Psoas muscle (tissue), 7 donors: ENCODE measurements at regions not wholly inside any gene's neighbourhood (a gene's known extent, or its start where the extent isn't known, plus 50 kb on each side); places are given as distances from the start of the nearest gene placed in this dataset.
"Not testable (repeated sequence)": the region's sequence is repeated elsewhere in the genome, so short reads cannot be mapped to it uniquely, and the experiment has no call there.

Experiments used
- ATAC-seq, 4 donors: fragments of 200-7000 bp; cut with Tn5 transposase; one replicate each; pipeline ENCODE4 v1.9.1; 2020; ENCODE audit warnings: moderate library complexity in 3 of 4, mild to moderate bottlenecking in 2 of 4
- DNase-seq, 2 donors: peaks; one replicate each; pipeline ENCODE4 v3.0.0-alpha.2; 2020
- H3K27ac ChIP-seq: fragments of 200-600 bp; one replicate; pipeline ENCODE4 v1.8.0; 2022
- H3K27me3 ChIP-seq, 3 donors: fragments of 200-600 bp in 1 of 3; one replicate each; pipeline versions ENCODE4 v1.6.1 to v1.8.0; 2013 to 2022; ENCODE audit warnings: low read length in 2 of 3, mild to moderate bottlenecking in 2 of 3, moderate library complexity in 1 of 3; ENCODE audit not compliant: insufficient read depth in 3 of 3
- H3K36me3 ChIP-seq, 2 donors: fragments of 200-600 bp in 1 of 2; one replicate each; pipeline versions ENCODE4 v1.6.1 to v1.8.0; 2013 to 2022; ENCODE audit warnings: low read depth in 1 of 2, mild to moderate bottlenecking in 1 of 2, moderate library complexity in 1 of 2; ENCODE audit not compliant: insufficient read depth in 1 of 2
- H3K4me1 ChIP-seq: fragments of 200-600 bp; one replicate; pipeline ENCODE4 v1.8.0; 2022
- H3K4me3 ChIP-seq: fragments of 200-600 bp; one replicate; pipeline ENCODE4 v1.8.0; 2022; ENCODE audit warnings: mild to moderate bottlenecking
- H3K9me3 ChIP-seq: fragments of 200-600 bp; one replicate; pipeline ENCODE4 v1.8.0; 2022
- CTCF ChIP-seq: fragments of 200-600 bp; IDR thresholded peaks from one replicate; pipeline ENCODE4 v1.8.0; 2022; ENCODE audit warnings: antibody characterized with exemption
- WGBS, 3 donors: extraction: QIAGEN DNeasy Blood & Tissue Kit; methylation state at CpG; one replicate each; pipeline versions ENCODE4 v1.1.6 to v1.1.7; 2013; 5-methylcytosine and 5-hydroxymethylcytosine counted together
- intact Hi-C, 2 donors: fragments of 100-400 bp; cut with DNase I; formaldehyde crosslinking; loops; one replicate each; pipeline versions ENCODE4 v1.11.0 to v1.14.2; 2022
- donor health status: healthy with polysubstance abuse.
- donor health status: DM: no; HTN: no; CAD: no; lungs with moderate emphysema.
- donor health status: Bipolar disorder and iron deficiency.
- donor health status: healthy.
- donor health status: DM: yes; HTN: yes; CAD: no.
- donor health status: DM: no; HTN: no; CAD: no.
- donor health status: DM: yes; HTN: yes; CAD: no.

DNA sequence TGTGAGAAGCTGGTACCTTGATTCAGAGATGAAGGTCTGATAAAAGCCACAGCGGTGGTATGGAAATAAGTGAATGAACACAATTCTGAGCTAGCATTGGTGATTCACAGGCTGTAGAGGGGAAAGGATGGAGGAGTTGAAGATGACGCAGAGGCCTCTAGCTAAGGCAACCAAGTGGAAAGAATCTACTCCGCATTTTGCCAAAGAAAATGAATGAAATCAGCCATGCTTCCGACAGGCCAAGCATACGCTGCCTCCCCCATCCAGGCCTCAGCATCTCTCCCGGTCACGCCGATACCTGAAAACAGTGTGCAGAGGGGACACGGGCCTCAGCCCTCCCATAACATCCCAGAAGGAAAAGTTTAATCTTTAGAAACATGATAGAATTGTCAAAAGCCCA lies 124.3 kb upstream of the UNC5B start:
- Histone ChIP-seq H3K9me3 (no peaks in the 10 kb centered on the region), H3K4me1 (peaks cover 7% of the 10 kb centered on the region), H3K27me3 (no peaks in the 10 kb centered on the region), H3K4me3 (no peak overlapping the region), H3K36me3 (no peaks in the 10 kb centered on the region), H3K27ac (no peak overlapping the region)
- 94 to 99% (median 97%) methylated on average over 9 of the region's 9 CpGs for WGBS, 3 donors
- TF ChIP-seq CTCF, result no peak
- ATAC-seq (no peak), DNase-seq (no peak)
- intact Hi-C loops, result no loop called here

GRCh38 chr10:71088578-71088977 lies 123.8 kb upstream of the UNC5B start:
- 80 to 93% (median 90%) methylated on average over 7 of the region's 7 CpGs for WGBS, 3 donors
- peaks cover 10% of the 10 kb centered on the region for H3K4me1 ChIP-seq
- H3K36me3 ChIP-seq, H3K27me3 ChIP-seq, ATAC-seq, DNase-seq, H3K27ac ChIP-seq, H3K9me3 ChIP-seq, intact Hi-C loops, H3K4me3 ChIP-seq: not testable (repeated sequence)

DNA sequence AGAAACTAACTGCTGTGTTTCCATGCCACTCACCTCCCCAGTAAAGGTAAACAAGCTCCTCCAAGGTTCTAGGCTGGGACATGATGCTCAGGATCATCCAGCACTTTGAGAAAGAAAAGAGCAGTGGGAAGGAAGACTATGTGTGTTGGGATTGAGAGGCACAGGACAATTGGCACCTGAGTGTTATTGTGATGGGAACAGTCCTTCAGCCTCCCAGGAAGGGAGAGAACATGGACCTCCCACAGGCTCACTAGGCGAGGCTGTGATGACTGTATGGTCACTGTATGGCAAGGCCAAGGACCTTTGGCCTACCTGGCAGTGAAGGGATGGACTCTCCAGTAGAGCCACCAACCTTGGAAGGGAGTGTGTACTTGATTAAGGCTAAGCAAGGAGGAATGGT lies 123.2 kb upstream of the UNC5B start:
- no peak overlapping the region for H3K27ac ChIP-seq
- DNase-seq, result no peak
- H3K36me3 ChIP-seq, result no peaks in the 10 kb centered on the region
- no peak overlapping the region for H3K4me3 ChIP-seq
- no peaks in the 10 kb centered on the region for H3K9me3 ChIP-seq
- H3K27me3 ChIP-seq, result no peaks in the 10 kb centered on the region
- peaks cover 10% of the 10 kb centered on the region for H3K4me1 ChIP-seq
- ATAC-seq, result no peak
- intact Hi-C loops, result no loop called here
- 75 to 85% (median 75%) methylated on average over 1 of the region's 1 CpG for WGBS, 3 donors
- TF ChIP-seq CTCF, result no peak

DNA sequence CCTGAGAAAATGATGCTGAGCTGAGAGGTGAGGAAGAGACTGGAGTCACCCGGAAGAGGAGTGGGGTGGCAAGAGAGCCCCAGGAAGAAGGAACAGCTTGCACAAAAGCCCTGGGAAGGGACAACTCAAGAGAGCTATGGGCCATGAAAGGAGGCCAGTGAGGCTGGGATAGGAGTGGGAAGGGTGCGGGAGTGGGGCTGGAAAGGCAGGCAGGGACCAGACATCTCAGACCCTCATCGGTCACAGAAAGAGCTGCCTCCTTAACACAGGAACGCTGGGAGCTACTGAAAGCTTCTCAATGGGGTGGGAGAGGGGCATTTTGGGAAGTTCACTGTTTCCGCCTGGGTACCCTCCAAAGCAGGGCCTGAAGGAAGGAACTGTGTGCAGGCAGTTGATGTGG lies 122.0 kb upstream of the UNC5B start:
- TF ChIP-seq CTCF, result no peak
- no peaks in the 10 kb centered on the region for H3K36me3 ChIP-seq
- H3K9me3 ChIP-seq, result no peaks in the 10 kb centered on the region
- 74 to 97% (median 97%) methylated on average over 5 of the region's 5 CpGs for WGBS, 3 donors
- ATAC-seq (no peak), DNase-seq (no peak)
- no peaks in the 10 kb centered on the region for H3K27me3 ChIP-seq
- H3K27ac ChIP-seq, result no peak overlapping the region
- intact Hi-C loops, result no loop called here
- H3K4me3 ChIP-seq, result no peak overlapping the region
- peaks cover 10% of the 10 kb centered on the region for H3K4me1 ChIP-seq

- H3K9me3 ChIP-seq, result no peaks in the 10 kb centered on the region
- WGBS, 3 donors, result 88 to 97% (median 96%) methylated on average over 10 of the region's 10 CpGs
- TF ChIP-seq CTCF, result no peak
- ATAC-seq (no peak), DNase-seq (no peak)
- intact Hi-C loops, result no loop called here
- no peak overlapping the region for H3K27ac ChIP-seq
- H3K4me3 ChIP-seq, result no peak overlapping the region
- peaks cover 10% of the 10 kb centered on the region for H3K4me1 ChIP-seq
- no peaks in the 10 kb centered on the region for H3K36me3 ChIP-seq
- no peaks in the 10 kb centered on the region for H3K27me3 ChIP-seq
Measured at GRCh38 chr10:71090801-71091200, 121.6 kb upstream of the UNC5B start.
